ENCODE measurements at regions not wholly inside any gene's neighbourhood (a gene's known extent, or its start where the extent isn't known, plus 50 kb on each side); places are given as distances from the start of the nearest gene placed in this dataset.

GRCh38 chr5:4780633-4781032, 359.5 kb upstream of the ADAMTS16 start:
- H3K9ac ChIP-seq (ENCODE audit: low read length): no peak overlapping the region
- FAIRE-seq: no peak
- H2AFZ ChIP-seq (ENCODE audit: low read depth, low read length): no peak overlapping the region
- no peaks in the 10 kb centered on the region for H3K27me3 ChIP-seq (ENCODE audit: insufficient read depth, low read length)
- Mint-ChIP-seq H3K4me1 (ENCODE audit: low read depth, unreplicated experiment) (peaks cover 3% of the 10 kb centered on the region), H3K36me3 (ENCODE audit: low read depth, unreplicated experiment) (no peaks in the 10 kb centered on the region), H3K27ac (ENCODE audit: unreplicated experiment) (no peak overlapping the region), H3K27me3 (ENCODE audit: low read depth, unreplicated experiment) (no peaks in the 10 kb centered on the region), H3K4me3 (ENCODE audit: unreplicated experiment) (no peak overlapping the region), H3K9me3 (ENCODE audit: unreplicated experiment) (no peaks in the 10 kb centered on the region)
- no peak overlapping the region for H3K4me3 ChIP-seq (ENCODE audit: insufficient read depth, low read depth, low read length)
- DNase-seq (ENCODE audit: low read depth): no peak
- H3K27ac ChIP-seq (ENCODE audit: low read depth, low read length): no peak overlapping the region
- no peaks in the 10 kb centered on the region for H4K20me1 ChIP-seq (ENCODE audit: insufficient read depth, low read length)
- no peaks in the 10 kb centered on the region for H3K4me1 ChIP-seq (ENCODE audit: insufficient read depth, low read length)
- H3K79me2 ChIP-seq (ENCODE audit: insufficient read depth, low read length): no peaks in the 10 kb centered on the region
- no peaks in the 10 kb centered on the region for H3K36me3 ChIP-seq (ENCODE audit: insufficient read depth, low read length)
- no peak overlapping the region for H3K4me2 ChIP-seq (ENCODE audit: low read length)
- TF ChIP-seq, protein P1, sequence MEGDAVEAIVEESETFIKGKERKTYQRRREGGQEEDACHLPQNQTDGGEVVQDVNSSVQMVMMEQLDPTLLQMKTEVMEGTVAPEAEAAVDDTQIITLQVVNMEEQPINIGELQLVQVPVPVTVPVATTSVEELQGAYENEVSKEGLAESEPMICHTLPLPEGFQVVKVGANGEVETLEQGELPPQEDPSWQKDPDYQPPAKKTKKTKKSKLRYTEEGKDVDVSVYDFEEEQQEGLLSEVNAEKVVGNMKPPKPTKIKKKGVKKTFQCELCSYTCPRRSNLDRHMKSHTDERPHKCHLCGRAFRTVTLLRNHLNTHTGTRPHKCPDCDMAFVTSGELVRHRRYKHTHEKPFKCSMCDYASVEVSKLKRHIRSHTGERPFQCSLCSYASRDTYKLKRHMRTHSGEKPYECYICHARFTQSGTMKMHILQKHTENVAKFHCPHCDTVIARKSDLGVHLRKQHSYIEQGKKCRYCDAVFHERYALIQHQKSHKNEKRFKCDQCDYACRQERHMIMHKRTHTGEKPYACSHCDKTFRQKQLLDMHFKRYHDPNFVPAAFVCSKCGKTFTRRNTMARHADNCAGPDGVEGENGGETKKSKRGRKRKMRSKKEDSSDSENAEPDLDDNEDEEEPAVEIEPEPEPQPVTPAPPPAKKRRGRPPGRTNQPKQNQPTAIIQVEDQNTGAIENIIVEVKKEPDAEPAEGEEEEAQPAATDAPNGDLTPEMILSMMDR (IDR thresholded peaks at IDR 0.05; ENCODE audit: insufficient read depth, low read depth, low read length): no peak
- no peak for TF ChIP-seq EZH2 (IDR thresholded peaks at IDR 0.05; ENCODE audit: insufficient read depth, low read length)
- no peaks in the 10 kb centered on the region for H3K9me3 ChIP-seq (ENCODE audit: insufficient read depth, low read depth, low read length)

DNA sequence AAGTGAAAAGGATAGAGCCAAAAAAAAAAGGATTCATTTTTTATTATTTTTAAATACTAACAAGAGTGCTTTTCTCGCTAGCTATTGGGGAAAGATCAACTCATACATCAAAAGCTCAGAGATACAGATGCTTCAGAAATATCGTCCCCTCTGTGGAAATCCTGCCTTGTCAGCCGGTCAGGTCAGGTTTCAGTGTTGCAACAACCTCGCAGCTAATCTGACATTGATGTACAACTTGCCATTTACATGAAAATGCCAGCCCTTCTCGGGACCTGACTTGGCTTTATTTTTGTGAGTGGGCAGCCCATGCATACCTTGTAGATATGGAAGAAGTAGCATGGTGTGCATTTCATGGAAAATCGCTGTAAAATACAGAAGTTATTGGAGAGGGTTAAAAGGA, 358.8 kb upstream of the ADAMTS16 start:
- H3K27ac ChIP-seq (ENCODE audit: low read depth, low read length): no peak overlapping the region
- H2AFZ ChIP-seq (ENCODE audit: low read depth, low read length): no peak overlapping the region
- H3K4me2 ChIP-seq (ENCODE audit: low read length): no peak overlapping the region
- no peaks in the 10 kb centered on the region for H3K4me1 ChIP-seq (ENCODE audit: insufficient read depth, low read length)
- H3K27me3 Mint-ChIP-seq (ENCODE audit: low read depth, unreplicated experiment): no peaks in the 10 kb centered on the region
- H3K4me3 Mint-ChIP-seq (ENCODE audit: unreplicated experiment): no peak overlapping the region
- H3K9me3 ChIP-seq (ENCODE audit: insufficient read depth, low read depth, low read length): no peaks in the 10 kb centered on the region
- H3K4me3 ChIP-seq (ENCODE audit: insufficient read depth, low read depth, low read length): no peak overlapping the region
- FAIRE-seq (no peak), DNase-seq (ENCODE audit: low read depth) (no peak)
- H4K20me1 ChIP-seq (ENCODE audit: insufficient read depth, low read length): no peaks in the 10 kb centered on the region
- peaks cover 3% of the 10 kb centered on the region for H3K4me1 Mint-ChIP-seq (ENCODE audit: low read depth, unreplicated experiment)
- H3K36me3 ChIP-seq (ENCODE audit: insufficient read depth, low read length): no peaks in the 10 kb centered on the region
- H3K27me3 ChIP-seq (ENCODE audit: insufficient read depth, low read length): no peaks in the 10 kb centered on the region
- no peaks in the 10 kb centered on the region for H3K79me2 ChIP-seq (ENCODE audit: insufficient read depth, low read length)
- no peaks in the 10 kb centered on the region for H3K36me3 Mint-ChIP-seq (ENCODE audit: low read depth, unreplicated experiment)
- H3K9ac ChIP-seq (ENCODE audit: low read length): no peak overlapping the region
- TF ChIP-seq, protein P1 (IDR thresholded peaks at IDR 0.05; ENCODE audit: insufficient read depth, low read depth, low read length): no peak
- no peak for TF ChIP-seq EZH2 (IDR thresholded peaks at IDR 0.05; ENCODE audit: insufficient read depth, low read length)
- H3K9me3 Mint-ChIP-seq (ENCODE audit: unreplicated experiment): no peaks in the 10 kb centered on the region
- H3K27ac Mint-ChIP-seq (ENCODE audit: unreplicated experiment): no peak overlapping the region

GRCh38 chr5:4785971-4786370, 354.2 kb upstream of the ADAMTS16 start:
- DNase-seq (ENCODE audit: low read depth) (no peak), FAIRE-seq (no peak)
- Histone ChIP-seq H4K20me1 (ENCODE audit: insufficient read depth, low read length) (no peaks in the 10 kb centered on the region), H3K4me2 (ENCODE audit: low read length) (no peak overlapping the region), H3K9me3 (ENCODE audit: insufficient read depth, low read depth, low read length) (no peaks in the 10 kb centered on the region), H3K4me3 (ENCODE audit: insufficient read depth, low read depth, low read length) (no peak overlapping the region), H3K36me3 (ENCODE audit: insufficient read depth, low read length) (no peaks in the 10 kb centered on the region), H3K4me1 (ENCODE audit: insufficient read depth, low read length) (no peaks in the 10 kb centered on the region), H2AFZ (ENCODE audit: low read depth, low read length) (no peak overlapping the region), H3K27ac (ENCODE audit: low read depth, low read length) (no peak overlapping the region), H3K27me3 (ENCODE audit: insufficient read depth, low read length) (no peaks in the 10 kb centered on the region), H3K79me2 (ENCODE audit: insufficient read depth, low read length) (no peaks in the 10 kb centered on the region), H3K9ac (ENCODE audit: low read length) (no peak overlapping the region)
- no peaks in the 10 kb centered on the region for H3K36me3 Mint-ChIP-seq (ENCODE audit: low read depth, unreplicated experiment)
- no peaks in the 10 kb centered on the region for H3K27me3 Mint-ChIP-seq (ENCODE audit: low read depth, unreplicated experiment)
- H3K4me1 Mint-ChIP-seq (ENCODE audit: low read depth, unreplicated experiment): peaks cover 1% of the 10 kb centered on the region
- H3K9me3 Mint-ChIP-seq (ENCODE audit: unreplicated experiment): no peaks in the 10 kb centered on the region
- no peak overlapping the region for H3K4me3 Mint-ChIP-seq (ENCODE audit: unreplicated experiment)
- no peak for TF ChIP-seq EZH2 (IDR thresholded peaks at IDR 0.05; ENCODE audit: insufficient read depth, low read length)
- TF ChIP-seq, protein P1 (IDR thresholded peaks at IDR 0.05; ENCODE audit: insufficient read depth, low read depth, low read length): no peak
- no peak overlapping the region for H3K27ac Mint-ChIP-seq (ENCODE audit: unreplicated experiment)
